ENCODE measurements at regions not wholly inside any gene's neighbourhood (a gene's known extent, or its start where the extent isn't known, plus 50 kb on each side); places are given as distances from the start of the nearest gene placed in this dataset.

- H3K4me3 Mint-ChIP-seq = no peak overlapping the region
- H3K4me1 Mint-ChIP-seq = peaks cover 14 to 15% of the 10 kb centered on the region in 2 experiments
- no peak overlapping the region for H3K4me2 ChIP-seq (ENCODE audit: insufficient read depth, insufficient read length, low read length)
- no peak overlapping the region for H3K27ac ChIP-seq (ENCODE audit: insufficient read length, low read depth, low read length)
- H3K27ac Mint-ChIP-seq = no peak overlapping the region
- TF ChIP-seq, protein P1, sequence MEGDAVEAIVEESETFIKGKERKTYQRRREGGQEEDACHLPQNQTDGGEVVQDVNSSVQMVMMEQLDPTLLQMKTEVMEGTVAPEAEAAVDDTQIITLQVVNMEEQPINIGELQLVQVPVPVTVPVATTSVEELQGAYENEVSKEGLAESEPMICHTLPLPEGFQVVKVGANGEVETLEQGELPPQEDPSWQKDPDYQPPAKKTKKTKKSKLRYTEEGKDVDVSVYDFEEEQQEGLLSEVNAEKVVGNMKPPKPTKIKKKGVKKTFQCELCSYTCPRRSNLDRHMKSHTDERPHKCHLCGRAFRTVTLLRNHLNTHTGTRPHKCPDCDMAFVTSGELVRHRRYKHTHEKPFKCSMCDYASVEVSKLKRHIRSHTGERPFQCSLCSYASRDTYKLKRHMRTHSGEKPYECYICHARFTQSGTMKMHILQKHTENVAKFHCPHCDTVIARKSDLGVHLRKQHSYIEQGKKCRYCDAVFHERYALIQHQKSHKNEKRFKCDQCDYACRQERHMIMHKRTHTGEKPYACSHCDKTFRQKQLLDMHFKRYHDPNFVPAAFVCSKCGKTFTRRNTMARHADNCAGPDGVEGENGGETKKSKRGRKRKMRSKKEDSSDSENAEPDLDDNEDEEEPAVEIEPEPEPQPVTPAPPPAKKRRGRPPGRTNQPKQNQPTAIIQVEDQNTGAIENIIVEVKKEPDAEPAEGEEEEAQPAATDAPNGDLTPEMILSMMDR (conservative IDR thresholded peaks at IDR 0.05) = no peak
- H4K20me1 ChIP-seq (ENCODE audit: control insufficient read depth, insufficient read depth, insufficient read length) = no peaks in the 10 kb centered on the region
- no peak overlapping the region for H3K56ac ChIP-seq (ENCODE audit: insufficient read length, low read depth, low read length)
- H3K36me3 Mint-ChIP-seq (ENCODE audit: insufficient read depth in 1 of 3, low read depth in 3 of 3) = peaks cover 0 to 4% (median 0%) of the 10 kb centered on the region in 3 experiments; a peak in 2 of 7 replicates
- no peak overlapping the region for H2BK20ac ChIP-seq (ENCODE audit: low read depth, low read length, poor library complexity, severe bottlenecking)
- no peak overlapping the region for H3K18ac ChIP-seq (ENCODE audit: insufficient read length, low read depth, low read length)
- H3K23me2 ChIP-seq (ENCODE audit: insufficient read length, low read depth, low read length, poor library complexity, severe bottlenecking) = no peaks in the 10 kb centered on the region
- H4K91ac ChIP-seq (ENCODE audit: insufficient read length, low read depth, low read length) = no peak overlapping the region
- no peak overlapping the region for H4K5ac ChIP-seq (ENCODE audit: insufficient read length, low read depth, low read length)
- H4K8ac ChIP-seq (replicated peaks; ENCODE audit: insufficient read length, low read depth, low read length) = no peak overlapping the region
- H2BK12ac ChIP-seq (ENCODE audit: insufficient read length, low read depth, low read length) = no peak overlapping the region
- WGBS (ENCODE audit: extremely low coverage, insufficient read length, low lambda C conversion rate) = no CpG with 5 or more reads among the region's 1 CpG
- H2AFZ ChIP-seq (ENCODE audit: low read length) = peak overlapping the region; percentile 29
- H3K23ac ChIP-seq (ENCODE audit: insufficient read length, low read depth, low read length) = no peak overlapping the region
- no peak overlapping the region for H2AK5ac ChIP-seq (ENCODE audit: insufficient read length, low read length)
- H3K14ac ChIP-seq (ENCODE audit: insufficient read depth, low read length) = no peak overlapping the region
- H3T11ph ChIP-seq (ENCODE audit: low read length) = no peak overlapping the region
- DNase-seq = no peak
- H3K9me3 Mint-ChIP-seq = peaks cover 4 to 10% of the 10 kb centered on the region in 2 experiments; a peak in 3 of 5 replicates
- no peak overlapping the region for H2BK120ac ChIP-seq (ENCODE audit: low read depth, low read length, poor library complexity, severe bottlenecking)
- no peaks in the 10 kb centered on the region for H3K79me2 ChIP-seq (ENCODE audit: insufficient read depth, low read length)
- no peaks in the 10 kb centered on the region for H3K27me3 ChIP-seq (ENCODE audit: insufficient read depth, low read length)
- no peaks in the 10 kb centered on the region for H3K9me3 ChIP-seq (ENCODE audit: control insufficient read depth, low read depth, low read length)
- no peaks in the 10 kb centered on the region for H3K27me3 Mint-ChIP-seq (ENCODE audit: low read depth)
- no peak overlapping the region for H3K4ac ChIP-seq (ENCODE audit: low read depth, low read length)
- no peak overlapping the region for H2BK15ac ChIP-seq (ENCODE audit: low read depth, low read length)
- no peak overlapping the region for H3K9ac ChIP-seq (ENCODE audit: extremely low read depth, insufficient read length, low read length)
- H3K4me1 ChIP-seq (ENCODE audit: insufficient read depth, low read length) = no peaks in the 10 kb centered on the region; the same call in 1 of the 2 replicates
- no peaks in the 10 kb centered on the region for H3K79me1 ChIP-seq (ENCODE audit: insufficient read depth, low read depth, low read length, poor library complexity, severe bottlenecking)
- no peak overlapping the region for H2BK5ac ChIP-seq (ENCODE audit: insufficient read length, low read length)
Measured at GRCh38 chr1:42085596-42085995, 67.6 kb upstream of the GUCA2B start.

Measured in H9 (cell line).